ENCODE measurements at regions not wholly inside any gene's neighbourhood (a gene's known extent, or its start where the extent isn't known, plus 50 kb on each side); places are given as distances from the start of the nearest gene placed in this dataset.

GRCh38 chr6:4297348-4297747, 162.0 kb upstream of the ECI2 start:
- no peaks in the 10 kb centered on the region for H3K4me1 ChIP-seq
- no peaks in the 10 kb centered on the region for H3K36me3 ChIP-seq
- WGBS, 2 donors (ENCODE audit: low coverage in 1 of 2), result 86 to 93% methylated on average over 2 to 7 of the region's 7 CpGs
- no peaks in the 10 kb centered on the region for H3K9me3 ChIP-seq
- H3K27me3 ChIP-seq, result peaks cover 3% of the 10 kb centered on the region
- no peak overlapping the region for H3K27ac ChIP-seq
- no peak for TF ChIP-seq POLR2AphosphoS5 (IDR thresholded peaks at IDR 0.05)
- TF ChIP-seq CTCF (IDR thresholded peaks at IDR 0.05), result no peak
- no peak for TF ChIP-seq POLR2A (IDR thresholded peaks at IDR 0.05)
- no peak for TF ChIP-seq EP300 (IDR thresholded peaks at IDR 0.05; ENCODE audit: low read depth)
- in situ Hi-C loops (cut with MboI; ENCODE audit: low pct_ligation_motif_present in 1 of 4, low pct_unique_long_range_greater_than_20kb in 1 of 4, low sequenced_read_pairs in 3 of 4) (no loop called here), intact Hi-C loops (cut with DNase I; ENCODE audit: low total_unique reads) (no loop called here)
- no peak for DNase-seq
- H3K4me3 ChIP-seq, result no peak overlapping the region

- DNase-seq, result no peak
- TF ChIP-seq CTCF (IDR thresholded peaks at IDR 0.05) (no peak), POLR2AphosphoS5 (IDR thresholded peaks at IDR 0.05) (no peak), EP300 (IDR thresholded peaks at IDR 0.05; ENCODE audit: low read depth) (no peak), POLR2A (IDR thresholded peaks at IDR 0.05) (no peak)
- Histone ChIP-seq H3K9me3 (no peaks in the 10 kb centered on the region), H3K27me3 (peaks cover 3% of the 10 kb centered on the region), H3K4me3 (no peak overlapping the region), H3K27ac (no peak overlapping the region), H3K4me1 (no peaks in the 10 kb centered on the region), H3K36me3 (no peaks in the 10 kb centered on the region)
- in situ Hi-C loops (cut with MboI; ENCODE audit: low pct_ligation_motif_present in 1 of 4, low pct_unique_long_range_greater_than_20kb in 1 of 4, low sequenced_read_pairs in 3 of 4), result no loop called here
- intact Hi-C loops (cut with DNase I; ENCODE audit: low total_unique reads), result no loop called here
- 67 to 68% methylated on average over 1 to 3 of the region's 3 CpGs for WGBS, 2 donors (ENCODE audit: low coverage in 1 of 2)
Measured at GRCh38 chr6:4296552-4296951, 161.2 kb upstream of the ECI2 start.

GRCh38 chr6:4295783-4296155, 160.4 kb upstream of the ECI2 start:
- no peaks in the 10 kb centered on the region for H3K36me3 ChIP-seq
- peaks cover 3% of the 10 kb centered on the region for H3K27me3 ChIP-seq
- no peaks in the 10 kb centered on the region for H3K9me3 ChIP-seq
- WGBS, 2 donors (ENCODE audit: low coverage in 1 of 2), result 17 to 63% methylated on average over 1 to 2 of the region's 2 CpGs
- H3K4me3 ChIP-seq, result no peak overlapping the region
- H3K4me1 ChIP-seq, result no peaks in the 10 kb centered on the region
- intact Hi-C loops (cut with DNase I; ENCODE audit: low total_unique reads), result no loop called here
- in situ Hi-C loops (cut with MboI; ENCODE audit: low pct_ligation_motif_present in 1 of 4, low pct_unique_long_range_greater_than_20kb in 1 of 4, low sequenced_read_pairs in 3 of 4), result no loop called here
- no peak for DNase-seq
- H3K27ac ChIP-seq, result no peak overlapping the region
- no peak for TF ChIP-seq POLR2AphosphoS5 (IDR thresholded peaks at IDR 0.05)
- TF ChIP-seq EP300 (IDR thresholded peaks at IDR 0.05; ENCODE audit: low read depth), result no peak
- no peak for TF ChIP-seq POLR2A (IDR thresholded peaks at IDR 0.05)
- no peak for TF ChIP-seq CTCF (IDR thresholded peaks at IDR 0.05)

- Histone ChIP-seq H3K36me3 (no peaks in the 10 kb centered on the region), H3K4me3 (no peak overlapping the region), H3K9me3 (no peaks in the 10 kb centered on the region), H3K27me3 (peaks cover 3% of the 10 kb centered on the region), H3K4me1 (no peaks in the 10 kb centered on the region), H3K27ac (no peak overlapping the region)
- 83 to 85% methylated on average over 2 to 10 of the region's 10 CpGs for WGBS, 2 donors (ENCODE audit: low coverage in 1 of 2)
- DNase-seq, result no peak
- no peak for TF ChIP-seq POLR2A (IDR thresholded peaks at IDR 0.05)
- no peak for TF ChIP-seq EP300 (IDR thresholded peaks at IDR 0.05; ENCODE audit: low read depth)
- no peak for TF ChIP-seq POLR2AphosphoS5 (IDR thresholded peaks at IDR 0.05)
- TF ChIP-seq CTCF (IDR thresholded peaks at IDR 0.05), result no peak
- intact Hi-C loops (cut with DNase I; ENCODE audit: low total_unique reads) (no loop called here), in situ Hi-C loops (cut with MboI; ENCODE audit: low pct_ligation_motif_present in 1 of 4, low pct_unique_long_range_greater_than_20kb in 1 of 4, low sequenced_read_pairs in 3 of 4) (no loop called here)
Measured at GRCh38 chr6:4295058-4295782, 159.8 kb upstream of the ECI2 start.

Measured in transverse colon (tissue), 4 donors.